Middle frontal gyrus (tissue), 1 donor: ENCODE measurements at regions not wholly inside any gene's neighbourhood (a gene's known extent, or its start where the extent isn't known, plus 50 kb on each side); places are given as distances from the start of the nearest gene placed in this dataset.

Experiments used
- DNase-seq: peaks from one replicate; pipeline ENCODE4 v3.0.0-alpha.2; 2015; ENCODE audit warnings: low spot score; ENCODE audit errors: extremely low spot score

DNA sequence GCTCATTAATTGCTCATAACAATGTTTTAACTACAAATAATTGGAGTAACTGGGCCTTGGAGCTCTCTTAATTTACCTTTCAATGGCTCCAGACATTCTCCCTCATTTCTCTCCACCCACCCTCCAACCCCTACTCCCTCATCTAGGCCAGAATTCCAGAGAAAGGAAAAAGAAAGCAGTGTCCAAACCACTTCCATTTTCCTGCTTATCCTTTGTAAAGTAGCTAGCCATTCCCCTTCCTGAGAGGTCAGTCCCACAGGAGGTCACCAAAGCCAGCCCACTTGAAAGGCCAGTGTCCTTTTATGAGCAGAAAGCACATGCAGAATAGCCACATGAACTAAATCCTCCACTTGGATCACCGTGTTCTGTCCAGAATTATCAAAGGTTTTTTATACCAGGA lies 404.8 kb upstream of the FAT3 start:
- DNase-seq: no peak

DNA sequence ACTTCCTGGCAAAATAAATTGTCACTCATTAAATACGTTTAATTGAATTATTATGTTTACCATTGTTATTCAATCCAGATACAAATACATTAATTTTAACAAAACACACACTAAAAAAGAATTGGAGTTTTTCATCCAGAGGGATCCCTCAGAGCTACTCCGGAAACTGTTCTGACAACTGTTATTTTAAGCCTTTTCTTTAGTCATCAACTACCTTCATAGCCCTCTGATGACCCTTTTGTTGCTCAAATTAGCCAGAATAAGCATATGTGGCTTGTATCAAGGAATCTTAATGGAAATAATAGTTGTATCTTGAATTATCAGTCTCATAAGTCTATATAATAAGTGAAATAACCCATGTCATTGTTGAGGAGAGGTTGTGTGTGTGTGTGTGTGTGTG lies 405.4 kb upstream of the FAT3 start:
- no peak for DNase-seq

DNA sequence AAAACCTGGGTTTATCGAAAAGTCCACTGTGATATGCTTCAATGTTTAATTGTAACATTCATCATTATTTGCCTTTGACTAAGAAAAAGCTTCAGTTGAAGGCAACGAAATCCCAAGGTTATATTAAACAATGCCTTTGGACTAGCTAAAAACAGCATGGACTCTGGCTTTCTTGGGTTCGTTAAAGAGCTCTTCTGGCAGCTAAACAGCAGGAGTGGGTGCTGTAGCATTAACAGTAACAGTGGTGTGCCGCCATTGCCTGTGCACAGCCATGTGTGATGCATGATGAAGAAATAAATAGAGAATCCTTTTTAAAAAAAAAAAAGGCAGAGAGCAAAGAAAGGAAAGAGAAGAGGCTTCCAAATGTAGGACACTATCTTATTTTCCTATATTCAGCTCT lies 406.6 kb upstream of the FAT3 start:
- DNase-seq: no peak

DNA sequence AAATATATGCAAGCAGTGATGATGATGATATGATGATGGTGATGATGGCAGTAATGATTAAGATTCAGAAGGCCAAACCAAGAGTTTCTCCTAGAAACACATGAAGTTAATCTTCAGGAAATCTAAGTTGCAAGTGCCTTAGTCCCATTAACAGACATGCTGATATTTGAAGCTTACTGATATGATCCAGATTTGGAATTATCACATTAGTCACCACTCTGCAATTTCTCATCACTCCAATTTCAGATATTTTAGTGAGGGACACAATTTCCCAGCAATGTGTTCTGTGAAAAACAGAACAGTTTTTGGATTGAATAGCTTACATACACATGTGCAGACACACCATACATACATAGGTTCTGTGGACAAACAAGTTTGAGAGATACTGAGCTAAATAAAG lies 411.4 kb upstream of the FAT3 start:
- DNase-seq: no peak

DNA sequence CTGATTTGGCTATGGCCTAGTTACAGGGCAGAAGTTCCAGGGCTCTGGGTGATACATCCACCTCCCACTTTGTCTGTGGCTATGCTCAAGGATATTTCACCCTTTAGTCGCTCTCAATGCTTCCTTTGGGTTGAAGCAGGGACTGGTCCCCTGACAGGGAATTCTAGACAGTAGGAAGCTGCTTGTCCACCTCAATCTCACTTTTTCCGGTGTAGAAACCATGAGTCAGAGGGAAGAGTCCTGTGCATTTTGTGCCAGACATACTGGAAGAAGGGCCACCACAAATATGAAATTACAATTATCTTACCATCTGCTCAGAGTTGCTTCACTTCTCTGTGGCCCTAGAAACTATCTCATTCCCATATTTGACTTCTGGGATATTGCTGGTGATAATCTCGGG lies 413.7 kb upstream of the FAT3 start:
- DNase-seq: no peak

DNA sequence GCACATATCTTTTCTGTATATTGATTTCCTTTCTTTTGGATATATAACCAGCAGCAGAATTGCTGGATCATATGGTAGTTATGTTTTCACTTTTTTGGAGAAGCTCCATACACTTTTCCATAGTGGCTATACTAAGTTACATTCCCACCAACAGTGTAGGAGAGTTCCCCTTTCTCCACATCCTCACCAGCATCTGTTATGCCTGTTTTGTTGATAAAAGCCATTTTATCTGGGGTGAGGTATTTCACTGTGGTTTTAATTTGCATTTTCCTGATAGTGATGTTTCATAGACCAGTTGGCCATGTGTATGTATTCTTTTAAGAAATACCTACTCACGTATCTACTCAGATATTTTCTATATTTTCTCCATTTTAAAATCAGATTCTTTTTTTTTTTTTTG lies 419.3 kb upstream of the FAT3 start:
- no peak for DNase-seq

DNA sequence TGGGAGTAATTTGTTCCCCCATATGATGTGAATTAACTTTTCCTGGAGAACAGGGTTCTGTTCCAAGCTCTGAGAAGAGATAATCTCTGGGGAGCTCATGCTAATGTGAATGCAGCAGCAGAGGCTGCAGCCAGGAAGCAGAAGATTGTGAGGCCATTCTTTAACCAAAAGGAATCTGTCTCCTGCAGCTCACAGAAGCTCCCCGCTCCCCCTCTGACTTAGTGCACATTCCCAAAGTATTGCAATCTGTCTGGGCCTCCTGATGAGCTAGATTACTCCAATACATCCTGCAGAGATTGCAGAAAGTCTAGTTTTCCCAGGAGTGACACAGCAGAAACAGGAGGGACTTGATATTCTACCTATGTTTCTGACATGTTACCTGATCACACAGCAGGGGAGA lies 420.6 kb upstream of the FAT3 start:
- DNase-seq: no peak

DNA sequence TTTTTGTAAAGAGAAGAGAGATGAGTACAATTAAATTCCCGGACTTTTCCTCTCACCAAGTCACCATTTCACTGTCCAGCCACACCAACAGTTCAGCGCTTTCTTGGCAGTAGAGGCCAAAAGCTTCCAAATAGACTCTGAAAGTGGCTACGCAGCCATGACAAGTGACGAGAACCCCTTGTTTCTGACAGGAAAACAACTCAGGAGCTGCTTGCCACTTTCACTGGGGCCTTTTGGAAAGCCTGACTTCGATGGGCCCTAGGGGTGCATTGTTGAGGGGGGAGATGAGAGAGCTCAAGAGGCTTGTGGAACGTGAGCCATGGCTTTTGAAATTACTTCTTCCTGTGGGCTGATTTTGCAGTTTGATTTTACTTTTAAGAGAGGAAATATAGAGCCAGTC lies 422.1 kb upstream of the FAT3 start:
- no peak for DNase-seq

DNA sequence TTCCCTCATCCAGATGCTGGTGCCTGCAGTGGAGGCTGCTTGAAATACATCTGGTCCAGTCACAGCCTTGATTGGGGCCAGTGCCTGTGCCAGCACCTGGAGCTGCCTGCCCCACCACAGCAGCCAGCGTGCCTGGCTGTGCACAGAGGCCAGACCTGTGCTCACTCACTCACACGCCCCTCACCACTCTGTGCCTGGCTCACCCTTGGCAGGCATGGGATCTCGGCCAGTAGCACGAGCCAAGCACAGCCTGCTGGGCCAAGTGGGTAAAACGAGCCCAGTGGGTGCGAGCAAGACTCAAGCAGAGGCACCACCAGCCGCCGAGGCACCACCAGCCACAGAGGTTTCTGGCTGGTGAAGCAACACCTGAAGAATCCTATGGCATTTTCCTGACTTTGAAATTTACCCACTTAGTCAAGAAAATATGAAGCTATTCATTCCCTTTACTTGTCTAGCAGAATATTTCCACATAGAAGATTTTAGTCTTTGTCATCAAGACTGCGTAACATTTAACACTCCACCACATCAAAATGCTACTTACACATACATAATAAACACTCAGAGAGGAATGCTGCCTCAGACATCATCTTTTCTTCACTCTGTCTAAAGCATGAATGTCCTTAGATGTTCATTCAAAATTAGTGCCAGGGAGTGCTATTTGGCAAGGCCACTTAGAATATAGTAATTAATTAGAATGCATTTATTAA lies 424.3 kb upstream of the FAT3 start:
- DNase-seq: no peak

DNA sequence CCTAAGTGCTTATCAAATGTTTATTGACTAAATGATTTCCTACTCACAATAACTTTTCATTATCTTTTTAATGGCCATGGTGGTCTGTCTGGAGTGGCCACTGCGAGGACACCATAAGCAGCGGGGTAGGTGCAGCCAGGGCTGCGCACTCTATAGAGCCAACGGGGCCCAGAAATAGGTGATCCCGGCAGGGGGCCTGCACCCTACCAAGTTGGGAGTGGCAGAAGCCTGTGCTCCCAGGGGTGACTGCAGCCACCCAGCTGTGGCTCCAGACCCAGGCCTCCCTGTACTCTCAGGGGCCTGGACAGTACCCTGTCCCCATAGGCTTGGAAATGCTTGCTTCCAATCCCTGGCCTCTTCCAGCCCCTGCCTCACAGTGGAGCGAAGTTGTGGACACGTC lies 426.4 kb upstream of the FAT3 start:
- no peak for DNase-seq

DNA sequence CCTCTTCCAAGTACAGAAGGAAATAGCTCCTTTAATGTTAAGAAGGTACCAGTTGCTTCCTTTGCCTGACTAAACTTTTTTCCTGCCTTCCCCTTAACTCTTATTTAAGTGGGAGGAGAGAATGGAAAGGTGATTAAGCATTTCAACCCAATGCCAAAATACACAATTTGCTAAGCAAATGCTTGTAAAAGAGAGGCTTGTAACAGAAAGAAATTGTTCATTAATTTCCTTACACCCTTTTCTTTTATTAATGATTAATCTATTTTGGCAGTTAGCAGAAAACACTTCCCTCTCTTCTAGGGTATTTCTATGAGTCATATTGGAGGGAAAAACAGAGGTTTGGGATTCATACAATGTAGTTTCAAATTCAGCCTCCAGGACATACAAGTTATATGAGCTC lies 427.6 kb upstream of the FAT3 start:
- DNase-seq: no peak

DNA sequence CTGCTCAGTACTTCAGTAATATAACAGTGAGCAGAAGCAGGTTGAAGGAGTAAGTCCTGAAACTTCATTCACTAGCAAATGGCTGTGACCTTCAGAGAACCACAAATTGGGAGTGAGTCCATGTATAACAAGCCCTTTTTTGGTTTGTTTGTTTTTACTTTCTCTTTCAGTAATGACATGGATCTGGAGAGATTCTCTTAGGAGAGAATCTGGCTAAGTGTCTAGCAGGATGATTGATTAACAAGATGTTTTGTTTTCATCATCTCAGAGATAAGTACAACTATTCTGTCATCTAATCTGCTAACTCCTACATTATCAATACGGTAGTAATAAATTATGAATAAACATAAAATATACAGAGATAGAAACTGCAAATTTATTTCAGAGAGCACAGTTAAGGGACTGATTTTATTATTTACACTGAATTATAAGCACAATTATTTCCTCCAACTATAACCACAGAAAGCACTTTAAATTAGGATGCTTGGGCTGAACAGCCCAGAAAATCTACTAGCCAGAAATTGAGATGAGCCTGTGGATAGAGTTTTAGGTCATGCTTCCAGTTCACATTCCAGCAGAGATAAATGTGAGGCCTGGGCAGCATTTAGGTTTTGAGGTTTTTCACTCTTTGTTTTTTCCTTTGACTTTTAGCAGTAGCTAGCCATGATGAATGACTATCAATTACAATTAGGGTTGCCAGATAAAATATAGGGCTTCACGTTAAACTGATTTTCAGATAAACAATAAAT lies 429.3 kb upstream of the FAT3 start:
- DNase-seq: no peak

DNA sequence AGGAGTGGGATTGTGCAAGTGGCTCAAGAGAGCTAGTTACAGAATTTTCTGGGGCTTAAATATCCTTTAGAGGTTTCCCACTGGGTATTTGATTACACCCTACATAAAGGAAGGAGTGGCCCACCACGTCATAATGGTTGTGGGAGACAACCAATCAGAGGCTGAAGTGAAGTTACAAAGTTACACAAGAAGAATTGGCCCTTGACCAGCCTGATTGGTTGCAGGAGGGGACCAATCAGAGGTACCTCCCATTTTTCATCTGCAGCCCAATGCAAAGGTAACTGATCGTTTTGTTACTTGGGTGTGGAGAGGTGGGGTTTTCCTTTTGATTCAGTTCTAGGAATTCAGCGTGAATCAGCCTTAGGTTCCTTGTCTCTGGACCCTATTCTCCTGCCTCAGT lies 430.5 kb upstream of the FAT3 start:
- DNase-seq: no peak

DNA sequence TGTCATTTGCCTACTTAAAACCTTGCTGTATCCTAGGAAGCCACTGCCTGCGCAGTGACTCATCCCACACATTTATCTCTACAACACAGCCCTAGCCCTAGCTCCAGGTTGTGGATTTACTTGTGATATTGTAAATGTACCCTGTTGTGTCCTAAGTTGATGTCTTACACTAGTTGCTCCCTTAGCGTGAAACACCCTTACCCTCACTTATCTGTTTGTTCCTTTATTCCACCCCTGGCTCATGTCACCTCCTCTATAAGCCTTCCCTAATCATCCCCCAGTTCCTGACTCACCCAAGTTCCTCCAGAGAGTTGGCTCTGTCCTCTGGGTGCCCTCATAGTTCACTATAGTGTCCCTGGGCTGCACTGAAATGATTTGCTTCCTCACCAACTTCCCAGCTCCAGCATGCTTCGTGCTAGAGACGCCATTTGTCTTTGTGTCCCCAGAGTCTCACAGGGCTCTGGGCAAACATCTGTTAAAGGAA lies 431.8 kb upstream of the FAT3 start:
- DNase-seq: no peak

DNA sequence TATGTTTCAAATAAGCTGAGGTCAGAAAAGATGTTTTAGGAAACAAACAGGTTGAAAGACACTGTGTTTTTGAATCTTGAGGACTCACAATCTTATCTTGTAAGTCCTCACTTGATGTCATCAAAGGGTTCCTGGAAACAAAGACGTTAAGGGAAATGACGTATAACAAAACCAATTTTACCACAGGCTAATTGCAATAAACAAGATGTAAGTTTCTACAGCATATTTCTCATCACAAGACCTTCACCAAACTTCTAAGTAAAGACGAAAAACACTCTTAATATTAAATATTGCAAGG lies 433.5 kb upstream of the FAT3 start:
- DNase-seq: no peak

DNA sequence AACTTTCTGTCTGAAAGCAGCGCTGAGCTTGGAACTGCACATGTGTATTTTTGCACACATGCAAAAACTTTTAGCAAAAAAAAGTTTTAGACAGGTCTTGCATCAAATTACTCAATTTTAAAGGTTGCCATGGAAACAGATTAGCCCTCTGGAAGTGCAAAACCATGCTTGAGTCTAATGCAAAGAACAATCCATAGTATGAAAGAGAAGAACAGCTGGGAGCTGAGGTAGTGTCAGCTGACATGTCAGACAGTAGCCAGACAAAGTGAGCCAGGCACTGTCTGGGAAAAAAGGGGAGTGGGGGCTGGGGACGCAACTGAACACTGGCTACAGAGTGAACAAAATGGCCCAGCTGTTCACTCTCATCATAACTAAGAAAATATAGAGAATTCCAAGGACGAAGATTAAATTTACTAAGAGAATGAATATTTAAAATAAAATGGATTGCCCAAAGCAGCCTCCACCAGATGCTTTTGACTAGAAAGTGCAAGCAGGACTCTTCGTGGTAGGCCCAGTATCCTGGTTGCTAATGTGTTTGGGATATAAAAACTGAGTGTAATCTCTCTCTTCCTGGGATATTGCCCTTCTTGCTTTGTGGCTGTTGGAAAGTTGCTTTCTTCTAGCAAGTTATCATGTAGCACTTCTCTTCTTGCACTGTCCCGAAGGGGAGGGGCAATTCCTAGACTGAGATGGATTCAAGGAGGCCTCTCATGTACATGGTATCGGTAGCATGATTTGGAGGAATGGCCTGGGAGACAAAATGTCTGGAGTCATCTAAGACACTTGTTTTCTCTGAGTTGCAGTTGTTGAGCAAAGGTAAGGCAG lies 434.1 kb upstream of the FAT3 start:
- no peak for DNase-seq

DNA sequence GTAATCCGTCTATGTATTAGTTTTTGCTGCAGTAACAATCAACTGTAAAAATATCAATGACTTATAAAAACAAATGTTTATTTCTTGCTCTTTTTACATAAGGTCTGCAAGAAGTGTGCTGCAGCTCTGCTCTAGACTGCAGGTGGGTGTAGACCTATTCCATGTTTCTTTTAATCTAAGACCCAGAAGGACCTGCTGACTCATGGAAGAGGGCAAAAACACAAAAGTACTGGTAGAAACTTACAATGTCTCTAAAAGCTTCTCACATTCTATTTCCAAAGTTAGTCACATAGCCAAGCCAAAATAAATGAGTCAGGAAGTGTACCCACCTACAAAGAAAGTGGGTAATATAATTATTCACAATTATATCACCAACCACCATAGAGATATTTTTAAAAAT lies 435.9 kb upstream of the FAT3 start:
- no peak for DNase-seq

DNA sequence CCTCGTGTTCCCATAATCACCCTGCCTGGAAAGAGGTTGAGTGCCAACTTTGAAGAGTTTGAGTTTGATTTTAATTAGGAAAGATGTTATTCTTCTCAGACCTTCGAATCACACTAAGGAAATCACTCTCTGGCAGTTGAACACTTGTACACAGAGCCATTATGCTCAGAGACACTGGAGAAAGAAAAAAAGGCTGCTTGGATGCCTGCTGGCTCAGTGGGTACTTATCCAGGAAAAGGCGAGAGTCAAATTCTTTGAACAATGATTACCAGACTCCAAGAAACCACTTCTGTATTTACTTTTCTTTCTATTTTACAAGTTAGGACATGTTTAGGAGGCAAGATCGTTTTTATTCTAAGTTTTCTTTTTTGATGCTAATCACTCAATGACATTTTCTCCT lies 438.5 kb upstream of the FAT3 start:
- DNase-seq: no peak

DNA sequence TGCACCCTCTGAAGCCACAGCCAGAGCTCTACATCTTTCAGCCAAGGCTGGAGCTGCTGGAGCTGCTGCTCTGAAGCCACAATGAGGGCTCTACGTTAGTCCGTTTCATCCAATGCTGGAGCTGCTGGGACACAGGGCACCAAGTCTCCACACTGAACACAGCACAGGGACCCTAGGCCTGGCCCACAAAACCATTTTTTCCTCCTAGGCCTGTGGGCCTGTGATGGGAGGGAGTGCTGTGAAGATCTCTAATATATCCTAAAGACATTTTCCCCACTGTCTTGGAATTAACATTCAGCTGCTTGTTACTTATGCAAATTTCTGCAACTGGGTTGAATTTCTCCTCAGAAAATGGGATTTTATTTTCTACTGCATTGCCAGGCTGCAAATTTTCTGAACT lies 441.4 kb upstream of the FAT3 start:
- DNase-seq: no peak

DNA sequence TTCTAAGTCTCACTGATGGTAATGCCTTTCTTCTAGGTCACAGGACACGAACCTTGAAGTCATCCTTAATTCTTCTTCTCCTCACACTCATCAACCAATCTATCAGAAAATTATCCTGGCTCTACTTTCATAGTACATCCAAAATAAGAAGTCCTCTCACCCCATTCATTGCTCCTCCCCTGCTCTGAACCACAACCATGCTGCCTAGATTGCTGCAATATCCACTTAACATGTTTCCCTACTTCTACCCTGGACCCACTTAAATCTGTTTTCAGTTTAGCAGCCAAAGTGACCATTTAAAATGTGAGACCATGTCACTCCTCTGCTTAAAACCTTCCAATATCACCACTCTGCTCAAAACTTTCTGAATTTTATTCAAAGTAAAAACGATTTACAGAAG lies 445.9 kb upstream of the FAT3 start:
- no peak for DNase-seq

DNA sequence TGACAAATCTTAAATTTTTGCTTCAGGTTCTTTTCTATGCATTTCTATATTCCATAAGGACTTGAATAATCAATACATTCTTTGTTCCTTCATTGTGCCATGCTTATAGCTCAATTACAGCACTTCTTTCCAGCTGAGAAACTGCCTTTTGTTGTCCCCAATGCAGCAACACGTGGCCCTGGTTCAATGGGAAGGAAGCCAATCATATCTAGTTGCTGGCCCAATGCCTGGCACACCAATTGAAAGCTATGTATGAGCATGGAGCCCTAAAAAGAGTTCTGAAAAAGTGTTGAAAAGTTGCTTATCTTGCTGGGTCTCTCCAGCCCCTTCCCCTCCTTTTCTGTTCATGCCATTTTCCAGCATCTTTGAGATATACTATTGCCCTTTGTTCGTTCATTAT lies 448.0 kb upstream of the FAT3 start:
- peak; percentile 10 for DNase-seq

DNA sequence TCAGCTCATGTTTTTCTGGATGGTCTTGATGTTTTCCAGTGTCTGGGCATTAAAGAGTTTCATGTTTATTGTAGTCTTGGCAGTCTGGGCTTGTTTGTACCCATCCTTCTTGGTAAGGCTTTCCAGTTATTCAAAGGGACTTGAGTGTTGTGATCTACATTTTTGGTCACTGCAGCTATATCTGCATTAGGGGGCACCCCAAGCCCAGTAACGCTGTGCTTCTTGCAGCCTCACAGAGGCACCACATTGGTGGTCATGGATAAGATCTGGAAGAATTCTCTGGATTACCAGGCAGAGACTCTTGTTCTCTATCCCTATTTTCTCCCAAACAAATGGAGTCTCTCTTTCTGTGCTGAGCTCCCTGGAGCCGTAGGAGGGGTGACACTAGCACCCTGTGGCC lies 451.5 kb upstream of the FAT3 start:
- DNase-seq: no peak

DNA sequence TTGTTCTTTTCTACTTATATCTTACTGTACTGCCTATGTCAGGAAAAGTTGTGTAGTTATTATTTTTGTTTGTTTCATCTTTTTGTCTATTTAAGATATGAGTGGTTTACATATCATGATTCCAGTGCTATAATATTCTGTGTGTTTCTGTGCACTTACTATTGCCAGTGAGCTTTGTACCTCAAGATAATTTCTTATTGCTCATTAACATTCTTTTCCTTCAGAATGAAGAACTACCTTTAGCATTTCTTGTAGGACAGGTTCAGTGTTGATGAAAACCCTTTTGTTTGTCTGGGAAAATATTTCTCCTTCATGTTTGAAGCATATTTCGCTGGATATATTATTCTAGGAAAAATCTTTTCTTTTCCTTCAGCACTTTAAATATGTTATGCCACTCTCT lies 452.7 kb upstream of the FAT3 start:
- no peak for DNase-seq
